T1000 (cell line): ENCODE measurements at regions not wholly inside any gene's neighbourhood (a gene's known extent, or its start where the extent isn't known, plus 50 kb on each side); places are given as distances from the start of the nearest gene placed in this dataset.
"Not testable (repeated sequence)": the region's sequence is repeated elsewhere in the genome, so short reads cannot be mapped to it uniquely, and the experiment has no call there.

Experiments
- DNase-seq: peaks from one replicate; lab custom pipeline; 2025; ENCODE audit warnings: mixed read lengths; lab: John Stamatoyannopoulos, UW

- DNase-seq, result no peak
Observed at GRCh38 chr5:102666164-102666946, 88.8 kb upstream of the PAM start.

- DNase-seq, result no peak
Observed at GRCh38 chr5:102668220-102668932, 86.7 kb upstream of the PAM start.

GRCh38 chr5:102670224-102670836, 84.8 kb upstream of the PAM start:
- DNase-seq, result no peak

GRCh38 chr5:102671033-102671734, 83.9 kb upstream of the PAM start:
- not testable (repeated sequence) for DNase-seq

- no peak for DNase-seq
Observed at GRCh38 chr5:102678267-102679058, 76.6 kb upstream of the PAM start.

- peak; percentile 49 for DNase-seq
Observed at GRCh38 chr5:102681403-102681983, 73.6 kb upstream of the PAM start.

- no peak for DNase-seq
Observed at GRCh38 chr5:102682101-102682647, 72.9 kb upstream of the PAM start.

- not testable (repeated sequence) for DNase-seq
Observed at GRCh38 chr5:102688076-102688475, 67.0 kb upstream of the PAM start.

GRCh38 chr5:102688581-102689342, 66.3 kb upstream of the PAM start:
- DNase-seq, result not testable (repeated sequence)

- no peak for DNase-seq
Observed at GRCh38 chr5:102690910-102691309, 64.2 kb upstream of the PAM start.

- no peak for DNase-seq
Observed at GRCh38 chr5:102691434-102691833, 63.7 kb upstream of the PAM start.

GRCh38 chr5:102700120-102700831, 54.8 kb upstream of the PAM start:
- DNase-seq, result no peak

GRCh38 chr5:102700916-102701315, 54.2 kb upstream of the PAM start:
- DNase-seq, result no peak

- DNase-seq, result no peak
Observed at GRCh38 chr5:102701748-102702147, 53.4 kb upstream of the PAM start.
